ENCODE measurements at regions not wholly inside any gene's neighbourhood (a gene's known extent, or its start where the extent isn't known, plus 50 kb on each side); places are given as distances from the start of the nearest gene placed in this dataset.
"Not testable (repeated sequence)": the region's sequence is repeated elsewhere in the genome, so short reads cannot be mapped to it uniquely, and the experiment has no call there.

GRCh38 chr3:157871838-157872460, 234.3 kb downstream of the SHOX2 start:
- no peaks in the 10 kb centered on the region for H3K4me1 ChIP-seq (ENCODE audit: control insufficient read depth, insufficient read depth, low read length)
- no peak overlapping the region for H3K4me3 ChIP-seq (ENCODE audit: low read depth, low read length)
- H3K36me3 ChIP-seq (ENCODE audit: control insufficient read depth, insufficient read depth, low read length) = no peaks in the 10 kb centered on the region
- H3K9ac ChIP-seq (ENCODE audit: low read depth, low read length) = no peak overlapping the region
- H3K27me3 ChIP-seq (ENCODE audit: control insufficient read depth, insufficient read depth, low read length) = no peaks in the 10 kb centered on the region
- H3K9me3 ChIP-seq (ENCODE audit: control insufficient read depth, insufficient read depth, low read length) = no peaks in the 10 kb centered on the region

DNA sequence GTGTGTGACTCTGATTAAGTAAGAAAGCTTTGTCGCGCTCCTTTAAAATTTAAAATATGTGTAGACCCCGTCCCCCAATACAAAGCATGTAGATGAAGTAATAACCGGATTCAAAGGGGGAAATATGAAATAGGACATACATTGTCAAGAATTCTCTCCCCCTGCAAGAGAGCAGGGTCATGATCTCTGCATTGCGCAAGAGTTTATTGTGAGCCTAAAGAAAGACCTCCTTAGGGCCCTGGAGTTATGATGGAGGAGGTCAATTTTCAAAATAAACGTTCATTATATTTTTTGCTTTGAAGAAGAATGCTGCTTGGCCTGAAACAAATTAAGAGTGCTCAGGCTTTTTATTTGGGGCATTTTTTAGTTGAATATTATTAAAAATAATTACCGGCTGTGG, 235.0 kb downstream of the SHOX2 start:
- no peaks in the 10 kb centered on the region for H3K4me1 ChIP-seq (ENCODE audit: control insufficient read depth, insufficient read depth, low read length)
- no peak overlapping the region for H3K9ac ChIP-seq (ENCODE audit: low read depth, low read length)
- H3K9me3 ChIP-seq (ENCODE audit: control insufficient read depth, insufficient read depth, low read length) = no peaks in the 10 kb centered on the region
- H3K4me3 ChIP-seq (ENCODE audit: low read depth, low read length) = no peak overlapping the region
- no peaks in the 10 kb centered on the region for H3K36me3 ChIP-seq (ENCODE audit: control insufficient read depth, insufficient read depth, low read length)
- H3K27me3 ChIP-seq (ENCODE audit: control insufficient read depth, insufficient read depth, low read length) = no peaks in the 10 kb centered on the region

DNA sequence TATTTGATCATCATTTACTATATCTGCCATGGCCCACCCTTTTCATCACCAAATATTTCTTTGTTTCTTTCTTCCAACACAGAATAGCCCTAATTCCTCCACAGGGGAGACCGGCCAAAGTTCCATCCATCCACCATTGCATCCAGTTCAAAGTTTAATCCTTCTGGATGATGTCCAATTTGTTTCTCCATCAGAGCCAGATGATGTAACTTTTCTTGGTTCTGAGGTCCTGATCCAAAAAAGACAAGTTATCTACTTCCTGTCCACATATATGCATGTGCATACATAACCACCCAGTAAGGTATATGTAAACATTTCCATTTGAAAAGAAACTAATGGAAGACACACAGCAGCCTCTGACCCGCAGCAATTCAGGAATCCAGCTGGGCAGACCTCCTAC, 237.3 kb downstream of the SHOX2 start:
- Histone ChIP-seq H3K9ac (ENCODE audit: low read depth, low read length) (no peak overlapping the region), H3K27me3 (ENCODE audit: control insufficient read depth, insufficient read depth, low read length) (no peaks in the 10 kb centered on the region), H3K36me3 (ENCODE audit: control insufficient read depth, insufficient read depth, low read length) (no peaks in the 10 kb centered on the region), H3K4me3 (ENCODE audit: low read depth, low read length) (no peak overlapping the region), H3K4me1 (ENCODE audit: control insufficient read depth, insufficient read depth, low read length) (no peaks in the 10 kb centered on the region), H3K9me3 (ENCODE audit: control insufficient read depth, insufficient read depth, low read length) (no peaks in the 10 kb centered on the region)

DNA sequence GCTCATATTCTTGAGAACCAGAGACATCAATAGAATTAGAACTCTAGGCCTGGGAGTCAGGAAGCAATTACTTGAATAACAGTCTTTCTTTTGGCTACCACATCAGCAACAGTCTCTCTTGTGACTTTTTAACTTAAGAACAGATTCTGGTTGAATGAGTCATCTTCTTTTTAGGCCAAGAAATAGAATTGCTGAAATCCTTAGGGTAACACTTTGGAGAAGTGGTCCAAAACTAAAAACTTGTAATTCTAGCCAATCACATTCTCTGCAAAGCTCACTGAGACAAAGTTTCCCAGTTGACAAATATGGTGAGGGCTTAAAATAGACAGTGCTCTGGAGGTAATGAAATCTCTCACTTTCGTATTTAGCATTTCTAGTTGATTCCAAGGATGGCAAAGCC, 238.0 kb downstream of the SHOX2 start:
- no peaks in the 10 kb centered on the region for H3K4me1 ChIP-seq (ENCODE audit: control insufficient read depth, insufficient read depth, low read length)
- H3K9ac ChIP-seq (ENCODE audit: low read depth, low read length) = no peak overlapping the region
- H3K4me3 ChIP-seq (ENCODE audit: low read depth, low read length) = no peak overlapping the region
- no peaks in the 10 kb centered on the region for H3K9me3 ChIP-seq (ENCODE audit: control insufficient read depth, insufficient read depth, low read length)
- H3K36me3 ChIP-seq (ENCODE audit: control insufficient read depth, insufficient read depth, low read length) = no peaks in the 10 kb centered on the region
- no peaks in the 10 kb centered on the region for H3K27me3 ChIP-seq (ENCODE audit: control insufficient read depth, insufficient read depth, low read length)

DNA sequence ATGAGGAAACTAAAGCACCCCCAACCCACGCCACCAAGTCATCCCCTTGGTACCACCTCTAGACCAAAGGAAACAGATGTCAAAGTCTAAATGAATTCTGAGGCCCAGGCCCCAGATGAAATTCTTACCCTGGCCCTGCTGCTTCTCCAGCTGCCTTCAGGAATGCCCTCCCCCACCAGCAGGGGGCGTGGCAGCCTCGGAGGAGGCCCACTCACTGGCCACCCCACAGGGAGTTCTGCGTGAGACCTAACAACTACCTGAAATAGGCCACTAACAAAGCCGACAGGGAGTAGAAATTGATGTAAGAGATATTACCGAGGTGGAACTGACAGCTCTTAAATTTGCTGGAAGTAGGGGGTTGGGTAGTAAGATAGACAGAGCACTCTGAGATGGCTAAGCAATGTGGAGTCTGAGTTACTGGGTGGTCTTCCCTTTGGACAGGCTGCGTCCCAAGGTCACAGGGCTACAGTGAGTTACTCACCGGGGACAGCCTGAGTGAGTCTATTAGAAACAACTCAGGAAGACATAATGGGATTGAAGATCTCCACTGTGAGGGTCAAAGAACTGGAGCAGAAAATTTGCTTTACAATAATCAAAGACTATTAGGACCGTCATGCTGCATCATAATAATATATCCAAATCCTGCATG, 240.7 kb downstream of the SHOX2 start:
- H3K9me3 ChIP-seq (ENCODE audit: control insufficient read depth, insufficient read depth, low read length) = no peaks in the 10 kb centered on the region
- no peaks in the 10 kb centered on the region for H3K27me3 ChIP-seq (ENCODE audit: control insufficient read depth, insufficient read depth, low read length)
- no peak overlapping the region for H3K9ac ChIP-seq (ENCODE audit: low read depth, low read length)
- H3K4me1 ChIP-seq (ENCODE audit: control insufficient read depth, insufficient read depth, low read length) = no peaks in the 10 kb centered on the region
- no peak overlapping the region for H3K4me3 ChIP-seq (ENCODE audit: low read depth, low read length)
- H3K36me3 ChIP-seq (ENCODE audit: control insufficient read depth, insufficient read depth, low read length) = no peaks in the 10 kb centered on the region

GRCh38 chr3:157861076-157861765, 245.0 kb downstream of the SHOX2 start:
- Histone ChIP-seq H3K36me3 (ENCODE audit: control insufficient read depth, insufficient read depth, low read length) (no peaks in the 10 kb centered on the region), H3K9ac (ENCODE audit: low read depth, low read length) (no peak overlapping the region), H3K4me3 (ENCODE audit: low read depth, low read length) (no peak overlapping the region), H3K4me1 (ENCODE audit: control insufficient read depth, insufficient read depth, low read length) (no peaks in the 10 kb centered on the region), H3K9me3 (ENCODE audit: control insufficient read depth, insufficient read depth, low read length) (no peaks in the 10 kb centered on the region), H3K27me3 (ENCODE audit: control insufficient read depth, insufficient read depth, low read length) (no peaks in the 10 kb centered on the region)

DNA sequence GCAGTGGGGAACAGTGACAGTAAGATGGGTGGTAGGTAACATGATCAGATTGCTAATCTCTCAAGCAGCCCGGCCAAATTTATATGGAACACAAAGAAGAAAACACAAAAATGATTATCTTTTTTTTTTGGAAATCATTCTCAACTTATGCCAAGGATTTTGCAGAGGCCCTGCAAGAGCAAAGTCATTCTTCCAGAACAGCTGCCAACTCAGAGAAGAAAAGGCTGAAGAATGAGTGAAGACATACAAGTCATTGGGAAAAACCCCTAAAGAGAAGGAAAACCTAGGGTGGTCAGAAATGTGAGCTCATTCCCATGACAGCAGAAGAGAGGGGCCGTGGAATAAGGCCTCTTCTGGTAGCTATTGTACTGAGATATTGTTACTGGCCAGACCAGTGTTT, 246.7 kb downstream of the SHOX2 start:
- Histone ChIP-seq H3K4me1 (ENCODE audit: control insufficient read depth, insufficient read depth, low read length) (no peaks in the 10 kb centered on the region), H3K36me3 (ENCODE audit: control insufficient read depth, insufficient read depth, low read length) (no peaks in the 10 kb centered on the region), H3K27me3 (ENCODE audit: control insufficient read depth, insufficient read depth, low read length) (no peaks in the 10 kb centered on the region), H3K9me3 (ENCODE audit: control insufficient read depth, insufficient read depth, low read length) (no peaks in the 10 kb centered on the region), H3K4me3 (ENCODE audit: low read depth, low read length) (no peak overlapping the region), H3K9ac (ENCODE audit: low read depth, low read length) (no peak overlapping the region)

- Histone ChIP-seq H3K9ac (ENCODE audit: low read depth, low read length) (no peak overlapping the region), H3K9me3 (ENCODE audit: control insufficient read depth, insufficient read depth, low read length) (no peaks in the 10 kb centered on the region), H3K4me3 (ENCODE audit: low read depth, low read length) (no peak overlapping the region), H3K4me1 (ENCODE audit: control insufficient read depth, insufficient read depth, low read length) (no peaks in the 10 kb centered on the region), H3K27me3 (ENCODE audit: control insufficient read depth, insufficient read depth, low read length) (no peaks in the 10 kb centered on the region), H3K36me3 (ENCODE audit: control insufficient read depth, insufficient read depth, low read length) (no peaks in the 10 kb centered on the region)
These were observed 247.4 kb downstream of the SHOX2 start for GRCh38 chr3:157858821-157859220.

- no peaks in the 10 kb centered on the region for H3K27me3 ChIP-seq (ENCODE audit: control insufficient read depth, insufficient read depth, low read length)
- no peak overlapping the region for H3K4me3 ChIP-seq (ENCODE audit: low read depth, low read length)
These were observed 248.8 kb downstream of the SHOX2 start for GRCh38 chr3:157857440-157857839.

DNA sequence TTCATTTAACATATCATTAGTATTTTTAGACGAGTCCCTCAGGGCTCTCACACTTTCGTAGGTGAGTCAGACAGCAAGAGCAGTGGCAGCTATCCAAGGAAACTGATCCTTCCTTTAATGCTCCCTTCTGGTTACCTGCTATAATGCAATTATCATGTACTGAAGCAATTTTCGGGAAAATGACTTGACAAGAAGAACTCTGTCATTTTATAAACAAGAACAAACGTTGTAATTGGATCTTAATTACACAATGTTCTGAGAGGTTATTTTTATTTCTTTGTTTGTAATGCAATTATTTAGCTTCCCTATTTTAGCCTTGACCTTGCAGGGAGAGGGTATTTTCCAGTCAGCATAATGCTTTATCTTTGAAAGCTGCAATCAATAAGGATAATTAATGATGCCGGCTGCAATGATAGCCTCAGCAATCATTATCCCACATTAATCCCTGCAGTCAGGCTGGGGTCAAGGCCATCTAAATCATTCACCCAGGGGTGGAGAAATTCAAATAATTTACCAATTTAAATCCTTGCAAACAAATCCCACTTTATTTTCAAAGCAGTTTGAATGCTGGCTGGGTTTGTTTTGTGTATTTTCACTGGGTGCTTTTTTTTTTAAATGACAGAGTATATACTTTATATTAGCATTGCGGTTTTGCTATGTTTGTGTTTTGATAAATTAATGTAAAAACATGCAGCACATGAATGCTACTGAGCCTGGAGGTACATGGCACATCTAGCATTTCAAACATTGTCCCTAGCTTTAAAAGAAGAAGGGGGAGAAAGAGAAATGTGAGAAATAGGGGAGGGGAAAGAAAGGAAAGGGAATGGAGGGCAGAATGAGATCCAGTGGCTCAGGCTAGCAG, 249.9 kb downstream of the SHOX2 start:
- no peaks in the 10 kb centered on the region for H3K4me1 ChIP-seq (ENCODE audit: control insufficient read depth, insufficient read depth, low read length)

More at GRCh38 chr3:157857440-157857839, 248.8 kb downstream of the SHOX2 start:
- no peaks in the 10 kb centered on the region for H3K36me3 ChIP-seq (ENCODE audit: control insufficient read depth, insufficient read depth, low read length)
- H3K9ac ChIP-seq (ENCODE audit: low read depth, low read length) = no peak overlapping the region
- no peaks in the 10 kb centered on the region for H3K9me3 ChIP-seq (ENCODE audit: control insufficient read depth, insufficient read depth, low read length)
- no peaks in the 10 kb centered on the region for H3K4me1 ChIP-seq (ENCODE audit: control insufficient read depth, insufficient read depth, low read length)

GRCh38 chr3:157845839-157846238, 260.4 kb downstream of the SHOX2 start:
- not testable (repeated sequence) for H3K36me3 ChIP-seq (ENCODE audit: control insufficient read depth, insufficient read depth, low read length); H3K4me1 ChIP-seq (ENCODE audit: control insufficient read depth, insufficient read depth, low read length); H3K9ac ChIP-seq (ENCODE audit: low read depth, low read length); H3K27me3 ChIP-seq (ENCODE audit: control insufficient read depth, insufficient read depth, low read length); H3K4me3 ChIP-seq (ENCODE audit: low read depth, low read length); H3K9me3 ChIP-seq (ENCODE audit: control insufficient read depth, insufficient read depth, low read length)

More for the DNA sequence above, 249.9 kb downstream of the SHOX2 start:
- Histone ChIP-seq H3K9ac (ENCODE audit: low read depth, low read length) (no peak overlapping the region), H3K4me3 (ENCODE audit: low read depth, low read length) (no peak overlapping the region), H3K36me3 (ENCODE audit: control insufficient read depth, insufficient read depth, low read length) (no peaks in the 10 kb centered on the region), H3K9me3 (ENCODE audit: control insufficient read depth, insufficient read depth, low read length) (no peaks in the 10 kb centered on the region), H3K27me3 (ENCODE audit: control insufficient read depth, insufficient read depth, low read length) (no peaks in the 10 kb centered on the region)

Measured in iPS-15b (cell line).